GM23338 (cell line): ENCODE measurements at regions not wholly inside any gene's neighbourhood (a gene's known extent, or its start where the extent isn't known, plus 50 kb on each side); places are given as distances from the start of the nearest gene placed in this dataset.

Experiments used
- CREB1 ChIP-seq: fragments of 250-450 bp; sonication (Bioruptor Pico); IDR thresholded peaks from 2 replicates; pipeline ENCODE4 v1.5.0; 2020; ENCODE audit warnings: low read depth, mild to moderate bottlenecking, moderate library complexity
- CTCF ChIP-seq, 2 experiments: fragments of 200-600 bp in 1 of 2; sonication (generic) in 1 of 2; conservative IDR thresholded peaks; 2 replicates each; pipeline versions ENCODE4 v1.5.1 to v1.6.1; 2016 to 2017; ENCODE audit warnings: antibody characterized with exemption in 2 of 2, low read depth in 2 of 2, mild to moderate bottlenecking in 2 of 2, moderate library complexity in 1 of 2
- EZH2 ChIP-seq: fragments of 200-600 bp; sonication (generic); IDR thresholded peaks from one replicate; pipeline ENCODE4 v1.8.0; 2017; ENCODE audit warnings: antibody characterized with exemption, mild to moderate bottlenecking, low read depth; ENCODE audit not compliant: unreplicated experiment
- EZH2phosphoT487 ChIP-seq: fragments of 200-600 bp; sonication (generic); IDR thresholded peaks from one replicate; pipeline ENCODE4 v1.8.1; 2018; ENCODE audit warnings: antibody characterized with exemption; ENCODE audit not compliant: unreplicated experiment
- POLR2AphosphoS5 ChIP-seq: IDR thresholded peaks from 2 replicates; pipeline ENCODE4 v1.6.1; 2016; ENCODE audit warnings: antibody characterized with exemption, low read depth
- REST ChIP-seq: IDR thresholded peaks from one replicate; pipeline ENCODE4 v1.6.1; 2018; ENCODE audit warnings: antibody characterized with exemption; ENCODE audit not compliant: unreplicated experiment
- STAT1 ChIP-seq: IDR thresholded peaks from one replicate; pipeline ENCODE4 v1.6.1; 2016; ENCODE audit warnings: antibody characterized with exemption; ENCODE audit not compliant: unreplicated experiment
- ZNF114 ChIP-seq: fragments of 250-450 bp; sonication (Bioruptor Pico); IDR thresholded peaks from 2 replicates; pipeline ENCODE4 v1.5.0; 2020; ENCODE audit warnings: mild to moderate bottlenecking, moderate library complexity

DNA sequence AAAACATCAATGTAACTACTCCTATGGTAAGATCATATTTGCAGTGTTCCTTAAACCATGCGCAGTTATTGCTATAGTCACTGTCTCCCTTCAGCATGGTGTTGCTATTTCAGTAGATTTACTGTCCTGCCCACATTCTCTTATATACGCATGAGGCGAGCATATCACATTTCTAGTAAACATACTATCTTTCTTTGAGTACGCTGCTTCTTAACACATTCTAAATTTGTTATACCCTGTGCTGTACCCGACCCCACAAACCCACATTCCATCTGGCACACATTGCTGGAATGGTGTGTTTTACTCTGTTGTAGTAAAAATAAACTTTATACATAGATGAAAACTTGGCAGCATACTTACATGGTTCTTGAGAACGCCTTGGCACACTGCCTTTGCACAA lies 163.3 kb downstream of the QPCT start:
- TF ChIP-seq POLR2AphosphoS5 (no peak), EZH2 (no peak), CTCF (conservative IDR thresholded peaks at IDR 0.05; ENCODE audit: low read depth in 2 of 2) (no peak), CREB1 (CRISPR knock-in tag) (no peak), REST (no peak), EZH2phosphoT487 (no peak), STAT1 (no peak), ZNF114 (CRISPR knock-in tag) (no peak)
